ENCODE measurements at regions not wholly inside any gene's neighbourhood (a gene's known extent, or its start where the extent isn't known, plus 50 kb on each side); places are given as distances from the start of the nearest gene placed in this dataset.

DNA sequence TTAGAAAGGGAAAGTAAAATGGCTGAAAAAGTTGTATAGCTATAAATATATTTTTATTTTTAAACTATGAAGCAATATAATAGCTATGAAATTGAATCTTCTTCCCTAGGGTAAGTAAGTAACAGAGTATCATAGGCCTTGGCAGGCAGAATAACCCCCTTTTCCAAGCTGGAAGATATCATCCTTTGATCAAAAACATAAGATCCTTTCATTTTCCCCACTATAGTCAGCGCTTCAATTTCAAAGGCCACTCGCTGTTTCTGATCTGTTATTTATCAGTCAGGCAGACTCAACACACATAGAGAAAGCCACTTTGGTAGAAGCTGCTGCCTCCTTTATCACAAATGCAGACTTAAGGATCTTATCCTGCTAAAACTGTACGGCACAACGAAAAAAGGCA is 74.0 kb upstream of the UBE2E2 start:
- Histone ChIP-seq H3K9me2 (no peaks in the 10 kb centered on the region), H3K79me2 (ENCODE audit: insufficient read depth) (no peaks in the 10 kb centered on the region), H3K9ac (no peak overlapping the region), H3K4me1 (ENCODE audit: control insufficient read depth in 1 of 2, insufficient read depth in 2 of 2, low read depth in 1 of 2, low read length in 1 of 2) (peaks cover 0 to 2% of the 10 kb centered on the region in 2 experiments; a peak in 1 of 4 replicates), H3K9me3 (no peaks in the 10 kb centered on the region), H3K36me3 (replicated peaks in 1 of 2; ENCODE audit: control insufficient read depth in 1 of 2, insufficient read depth in 2 of 2, low read length in 1 of 2) (no peaks in the 10 kb centered on the region), H3F3A (replicated peaks; ENCODE audit: insufficient read depth) (no peaks in the 10 kb centered on the region), H4K20me1 (ENCODE audit: insufficient read depth) (no peaks in the 10 kb centered on the region), H3K27me3 (ENCODE audit: insufficient read depth) (no peaks in the 10 kb centered on the region), H2AFZ (ENCODE audit: low read depth) (0 out of 2 replicates have a peak overlapping the region, but pooled peaks have one; percentile 56), H3K27ac (ENCODE audit: low read depth in 2 of 2, low read length in 1 of 2) (no peak overlapping the region), H3K4me3 (ENCODE audit: low read depth in 2 of 2, low read length in 1 of 2) (no peak overlapping the region), H3K4me2 (no peak overlapping the region)
- ChIA-PET POLR2A (no interaction called here), CTCF (no interaction called here)
- DNase-seq: no peak
- TF ChIP-seq POLR2AphosphoS5 (IDR thresholded peaks at IDR 0.05; ENCODE audit: low read depth, low read length): no peak
- no peak for TF ChIP-seq NRF1 (IDR thresholded peaks at IDR 0.05; ENCODE audit: low read depth, low read length)
- TF ChIP-seq CHD2 (IDR thresholded peaks at IDR 0.05; ENCODE audit: low read length, partially characterized antibody): no peak
- TF ChIP-seq, protein P1, sequence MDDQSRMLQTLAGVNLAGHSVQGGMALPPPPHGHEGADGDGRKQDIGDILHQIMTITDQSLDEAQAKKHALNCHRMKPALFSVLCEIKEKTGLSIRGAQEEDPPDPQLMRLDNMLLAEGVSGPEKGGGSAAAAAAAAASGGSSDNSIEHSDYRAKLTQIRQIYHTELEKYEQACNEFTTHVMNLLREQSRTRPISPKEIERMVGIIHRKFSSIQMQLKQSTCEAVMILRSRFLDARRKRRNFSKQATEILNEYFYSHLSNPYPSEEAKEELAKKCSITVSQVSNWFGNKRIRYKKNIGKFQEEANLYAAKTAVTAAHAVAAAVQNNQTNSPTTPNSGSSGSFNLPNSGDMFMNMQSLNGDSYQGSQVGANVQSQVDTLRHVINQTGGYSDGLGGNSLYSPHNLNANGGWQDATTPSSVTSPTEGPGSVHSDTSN (IDR thresholded peaks at IDR 0.05): no peak
- no peak for TF ChIP-seq TEAD4 (IDR thresholded peaks at IDR 0.05; ENCODE audit: borderline replicate concordance, insufficient read depth)
- no peak for TF ChIP-seq RXRA (IDR thresholded peaks at IDR 0.05; ENCODE audit: borderline replicate concordance, low read depth)
- TF ChIP-seq RCOR1 (IDR thresholded peaks at IDR 0.05; ENCODE audit: low read length): no peak
- TF ChIP-seq TCF12 (IDR thresholded peaks at IDR 0.05): no peak
- TF ChIP-seq RAD21 (IDR thresholded peaks at IDR 0.05; ENCODE audit: low read length): no peak
- no peak for TF ChIP-seq ELF1 (IDR thresholded peaks at IDR 0.05)
- no peak for TF ChIP-seq USF2 (IDR thresholded peaks at IDR 0.05; ENCODE audit: borderline replicate concordance, low read depth, low read length)
- no peak for TF ChIP-seq RFX5 (IDR thresholded peaks at IDR 0.05; ENCODE audit: low read length)
- TF ChIP-seq FOXM1 (IDR thresholded peaks at IDR 0.05; ENCODE audit: low read depth): no peak
- no peak for TF ChIP-seq FOSL2 (IDR thresholded peaks at IDR 0.05; ENCODE audit: borderline replicate concordance, low read depth)
- TF ChIP-seq, protein P2, sequence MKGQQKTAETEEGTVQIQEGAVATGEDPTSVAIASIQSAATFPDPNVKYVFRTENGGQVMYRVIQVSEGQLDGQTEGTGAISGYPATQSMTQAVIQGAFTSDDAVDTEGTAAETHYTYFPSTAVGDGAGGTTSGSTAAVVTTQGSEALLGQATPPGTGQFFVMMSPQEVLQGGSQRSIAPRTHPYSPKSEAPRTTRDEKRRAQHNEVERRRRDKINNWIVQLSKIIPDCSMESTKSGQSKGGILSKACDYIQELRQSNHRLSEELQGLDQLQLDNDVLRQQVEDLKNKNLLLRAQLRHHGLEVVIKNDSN (IDR thresholded peaks at IDR 0.05; ENCODE audit: borderline replicate concordance, low read depth): no peak
- no peak for TF ChIP-seq EP300 (IDR thresholded peaks at IDR 0.05; ENCODE audit: borderline replicate concordance in 1 of 2, low read depth in 1 of 2, low read length in 1 of 2)
- TF ChIP-seq GABPA (IDR thresholded peaks at IDR 0.05; ENCODE audit: low read depth): no peak
- WGBS (ENCODE audit: low lambda C conversion rate): 82% methylated on average over 4 of the region's 4 CpGs

- Histone ChIP-seq H2AFZ (ENCODE audit: low read depth) (no peak overlapping the region), H3K4me2 (peak overlapping the region; percentile 21; the same call in 1 of the 2 replicates), H3K9me3 (no peaks in the 10 kb centered on the region), H3K79me2 (ENCODE audit: insufficient read depth) (no peaks in the 10 kb centered on the region), H4K20me1 (ENCODE audit: insufficient read depth) (no peaks in the 10 kb centered on the region), H3K36me3 (replicated peaks in 1 of 2; ENCODE audit: control insufficient read depth in 1 of 2, insufficient read depth in 2 of 2, low read length in 1 of 2) (no peaks in the 10 kb centered on the region), H3K9me2 (no peaks in the 10 kb centered on the region), H3F3A (replicated peaks; ENCODE audit: insufficient read depth) (no peaks in the 10 kb centered on the region), H3K4me1 (ENCODE audit: control insufficient read depth in 1 of 2, insufficient read depth in 2 of 2, low read depth in 1 of 2, low read length in 1 of 2) (peaks cover 0 to 2% of the 10 kb centered on the region in 2 experiments; a peak in 1 of 4 replicates), H3K27ac (ENCODE audit: low read depth in 2 of 2, low read length in 1 of 2) (no peak overlapping the region), H3K9ac (no peak overlapping the region), H3K27me3 (ENCODE audit: insufficient read depth) (no peaks in the 10 kb centered on the region), H3K4me3 (ENCODE audit: low read depth in 2 of 2, low read length in 1 of 2) (no peak overlapping the region)
- WGBS (ENCODE audit: low lambda C conversion rate): 68% methylated on average over 3 of the region's 3 CpGs
- POLR2A ChIA-PET: no interaction called here
- CTCF ChIA-PET: no interaction called here
- DNase-seq: no peak
- TF ChIP-seq NRF1 (IDR thresholded peaks at IDR 0.05; ENCODE audit: low read depth, low read length) (no peak), MXI1 (IDR thresholded peaks at IDR 0.05; ENCODE audit: low read depth, low read length) (no peak), POLR2AphosphoS5 (IDR thresholded peaks at IDR 0.05; ENCODE audit: low read depth, low read length) (no peak), SIN3A (IDR thresholded peaks at IDR 0.05; ENCODE audit: borderline replicate concordance, low read depth, low read length) (no peak), NFIC (IDR thresholded peaks at IDR 0.05; ENCODE audit: borderline replicate concordance) (no peak), IRF3 (IDR thresholded peaks at IDR 0.05; ENCODE audit: low read depth, low read length) (no peak), MEF2A (IDR thresholded peaks at IDR 0.05; ENCODE audit: borderline replicate concordance, low read depth) (no peak), RAD21 (IDR thresholded peaks at IDR 0.05; ENCODE audit: low read length) (no peak), YY1 (IDR thresholded peaks at IDR 0.05; ENCODE audit: low read depth) (no peak), TCF12 (IDR thresholded peaks at IDR 0.05) (no peak), RCOR1 (IDR thresholded peaks at IDR 0.05; ENCODE audit: low read length) (no peak)
Measured at GRCh38 chr3:23129817-23130216, 73.3 kb upstream of the UBE2E2 start.

Measured in SK-N-SH (cell line).